ENCODE measurements at regions not wholly inside any gene's neighbourhood (a gene's known extent, or its start where the extent isn't known, plus 50 kb on each side); places are given as distances from the start of the nearest gene placed in this dataset.

GRCh38 chr6:117025310-117025709 lies 148.3 kb downstream of the RFX6 start:
- TF ChIP-seq CTCF (IDR thresholded peaks at IDR 0.05; ENCODE audit: borderline replicate concordance, extremely low read depth, low read length, poor library complexity, severe bottlenecking): no peak
- TF ChIP-seq EZH2 (IDR thresholded peaks at IDR 0.05; ENCODE audit: borderline replicate concordance, low read depth, low read length, severe bottlenecking): no peak
